ENCODE measurements at regions not wholly inside any gene's neighbourhood (a gene's known extent, or its start where the extent isn't known, plus 50 kb on each side); places are given as distances from the start of the nearest gene placed in this dataset.

DNA sequence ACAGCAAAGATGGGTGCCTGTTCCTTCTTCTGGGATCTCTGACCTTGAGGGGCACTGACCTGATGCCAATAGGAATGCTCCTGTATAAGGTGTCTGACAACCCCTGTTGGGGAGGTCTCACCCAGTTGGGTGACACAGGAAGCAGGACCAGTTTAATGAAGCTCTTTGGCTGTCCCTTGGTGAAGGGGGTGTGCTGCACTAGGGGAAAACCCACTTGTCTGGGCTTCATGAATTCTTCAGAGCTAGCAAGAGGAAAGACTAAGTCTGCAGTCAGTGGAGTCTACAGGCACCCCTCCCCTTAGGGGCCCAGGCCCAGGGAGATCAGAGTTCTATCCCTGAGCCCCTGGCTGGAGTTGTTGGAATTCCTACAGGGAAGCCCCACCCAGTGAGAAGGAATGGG lies 550.8 kb upstream of the CHAC2 start:
- Histone ChIP-seq H3K36me3 (no peaks in the 10 kb centered on the region), H3K9me3 (peaks cover 0 to 15% (median 0%) of the 10 kb centered on the region in 3 donors), H3K4me1 (no peaks in the 10 kb centered on the region), H3K4me3 (no peak overlapping the region), H3K27ac (no peak overlapping the region), H3K27me3 (no peaks in the 10 kb centered on the region)
- no peak for ATAC-seq
- TF ChIP-seq POLR2AphosphoS5 (IDR thresholded peaks at IDR 0.05), result no peak
- no peak for TF ChIP-seq EP300 (IDR thresholded peaks at IDR 0.05)
- no peak for TF ChIP-seq POLR2A (IDR thresholded peaks at IDR 0.05)
- TF ChIP-seq, protein P1, sequence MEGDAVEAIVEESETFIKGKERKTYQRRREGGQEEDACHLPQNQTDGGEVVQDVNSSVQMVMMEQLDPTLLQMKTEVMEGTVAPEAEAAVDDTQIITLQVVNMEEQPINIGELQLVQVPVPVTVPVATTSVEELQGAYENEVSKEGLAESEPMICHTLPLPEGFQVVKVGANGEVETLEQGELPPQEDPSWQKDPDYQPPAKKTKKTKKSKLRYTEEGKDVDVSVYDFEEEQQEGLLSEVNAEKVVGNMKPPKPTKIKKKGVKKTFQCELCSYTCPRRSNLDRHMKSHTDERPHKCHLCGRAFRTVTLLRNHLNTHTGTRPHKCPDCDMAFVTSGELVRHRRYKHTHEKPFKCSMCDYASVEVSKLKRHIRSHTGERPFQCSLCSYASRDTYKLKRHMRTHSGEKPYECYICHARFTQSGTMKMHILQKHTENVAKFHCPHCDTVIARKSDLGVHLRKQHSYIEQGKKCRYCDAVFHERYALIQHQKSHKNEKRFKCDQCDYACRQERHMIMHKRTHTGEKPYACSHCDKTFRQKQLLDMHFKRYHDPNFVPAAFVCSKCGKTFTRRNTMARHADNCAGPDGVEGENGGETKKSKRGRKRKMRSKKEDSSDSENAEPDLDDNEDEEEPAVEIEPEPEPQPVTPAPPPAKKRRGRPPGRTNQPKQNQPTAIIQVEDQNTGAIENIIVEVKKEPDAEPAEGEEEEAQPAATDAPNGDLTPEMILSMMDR (IDR thresholded peaks at IDR 0.05), result no peak

DNA sequence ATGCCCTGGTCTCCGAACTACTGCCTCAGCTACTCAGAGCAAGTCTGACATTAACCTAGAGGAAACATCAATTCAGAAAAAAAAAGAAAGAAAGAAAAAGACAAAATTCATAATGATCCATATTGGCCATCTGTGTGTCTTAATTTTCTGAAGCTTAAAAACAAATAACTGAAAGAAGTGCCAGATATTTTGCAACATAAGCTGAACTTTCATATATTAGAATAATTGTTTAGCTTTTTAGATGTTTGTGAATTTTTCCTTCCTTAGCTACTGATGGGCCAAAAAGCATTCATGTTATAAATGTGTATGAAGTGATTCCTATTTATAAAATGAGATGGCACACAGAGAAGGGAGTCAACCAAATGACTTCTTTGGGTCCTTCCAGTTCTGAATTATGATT lies 555.0 kb upstream of the CHAC2 start:
- ATAC-seq, result no peak
- Histone ChIP-seq H3K4me3 (no peak overlapping the region), H3K9me3 (peaks cover 0 to 15% (median 0%) of the 10 kb centered on the region in 3 donors), H3K4me1 (no peaks in the 10 kb centered on the region), H3K27me3 (no peaks in the 10 kb centered on the region), H3K27ac (no peak overlapping the region), H3K36me3 (no peaks in the 10 kb centered on the region)
- TF ChIP-seq POLR2A (IDR thresholded peaks at IDR 0.05), result no peak
- no peak for TF ChIP-seq POLR2AphosphoS5 (IDR thresholded peaks at IDR 0.05)
- TF ChIP-seq, protein P1 (IDR thresholded peaks at IDR 0.05), result no peak
- TF ChIP-seq EP300 (IDR thresholded peaks at IDR 0.05), result no peak
- WGBS, 2 donors (ENCODE audit: low coverage in 1 of 2), result 38 to 85% methylated on average over 1 of the region's 1 CpG

DNA sequence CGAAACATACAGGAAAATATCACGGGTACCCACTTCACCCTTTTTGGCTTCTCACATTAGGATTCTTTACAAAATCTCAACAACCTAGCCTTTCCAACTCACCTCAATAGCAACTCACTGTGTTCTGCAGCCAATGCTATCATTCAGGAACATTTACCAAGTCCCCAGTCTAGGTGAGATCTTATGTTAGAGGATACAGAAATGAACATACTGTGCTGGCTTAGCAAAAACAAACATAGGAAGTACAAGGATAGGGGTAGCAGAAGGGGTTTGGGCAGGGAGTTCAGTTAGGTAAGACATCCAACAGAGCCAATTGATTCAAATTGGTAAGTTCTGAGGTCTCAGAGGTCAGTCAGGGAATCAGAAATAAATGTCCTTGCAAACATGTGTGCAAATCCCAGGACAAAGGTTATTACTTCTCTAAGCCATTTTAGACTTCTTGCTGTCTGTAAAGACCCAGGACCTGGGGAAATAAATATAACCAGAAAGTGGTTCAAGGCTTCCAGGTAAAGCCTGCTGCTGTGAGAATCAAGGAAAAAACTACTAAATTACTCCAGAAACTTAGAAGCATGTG lies 556.3 kb upstream of the CHAC2 start:
- TF ChIP-seq, protein P1 (IDR thresholded peaks at IDR 0.05), result no peak
- TF ChIP-seq POLR2AphosphoS5 (IDR thresholded peaks at IDR 0.05) (no peak), POLR2A (IDR thresholded peaks at IDR 0.05) (no peak), EP300 (IDR thresholded peaks at IDR 0.05) (no peak)
- no peak overlapping the region for H3K4me3 ChIP-seq
- H3K27me3 ChIP-seq, result no peaks in the 10 kb centered on the region
- WGBS, 2 donors (ENCODE audit: low coverage in 1 of 2), result 96 to 100% methylated on average over 2 of the region's 2 CpGs
- H3K36me3 ChIP-seq, result no peaks in the 10 kb centered on the region
- no peaks in the 10 kb centered on the region for H3K4me1 ChIP-seq
- peaks cover 0 to 7% (median 0%) of the 10 kb centered on the region in 3 donors for H3K9me3 ChIP-seq
- no peak overlapping the region for H3K27ac ChIP-seq
- ATAC-seq, result no peak

DNA sequence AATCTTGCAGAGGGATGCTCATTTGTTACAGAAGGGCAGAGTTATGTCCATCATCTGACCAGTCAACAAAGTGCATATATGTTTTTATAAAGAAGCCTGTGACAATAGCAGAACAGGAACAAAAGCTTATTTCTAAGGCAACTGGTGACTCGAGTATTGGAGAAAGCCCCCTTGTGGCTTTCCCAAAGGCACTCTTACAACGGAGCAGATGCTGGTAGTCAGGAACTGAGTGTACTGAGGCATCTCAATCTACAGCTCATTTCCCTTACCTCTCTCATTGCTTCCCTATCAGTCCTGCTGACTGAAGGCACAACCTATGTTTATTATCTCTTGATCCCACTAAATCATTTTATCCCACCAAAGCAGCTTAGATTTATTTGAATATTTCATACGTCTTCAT lies 557.1 kb upstream of the CHAC2 start:
- no peak overlapping the region for H3K27ac ChIP-seq
- peaks cover 0 to 7% (median 0%) of the 10 kb centered on the region in 3 donors for H3K9me3 ChIP-seq
- no peaks in the 10 kb centered on the region for H3K36me3 ChIP-seq
- WGBS, 2 donors (ENCODE audit: low coverage in 1 of 2), result 47 to 66% methylated on average over 3 of the region's 3 CpGs
- no peak for ATAC-seq
- H3K4me1 ChIP-seq, result no peaks in the 10 kb centered on the region
- TF ChIP-seq POLR2A (IDR thresholded peaks at IDR 0.05), result no peak
- no peak for TF ChIP-seq POLR2AphosphoS5 (IDR thresholded peaks at IDR 0.05)
- TF ChIP-seq, protein P1 (IDR thresholded peaks at IDR 0.05), result no peak
- no peak for TF ChIP-seq EP300 (IDR thresholded peaks at IDR 0.05)
- H3K4me3 ChIP-seq, result no peak overlapping the region
- no peaks in the 10 kb centered on the region for H3K27me3 ChIP-seq

GRCh38 chr2:53209679-53210458 lies 557.7 kb upstream of the CHAC2 start:
- no peaks in the 10 kb centered on the region for H3K36me3 ChIP-seq
- TF ChIP-seq EP300 (IDR thresholded peaks at IDR 0.05), result no peak
- TF ChIP-seq, protein P1 (IDR thresholded peaks at IDR 0.05), result no peak
- no peak for TF ChIP-seq POLR2A (IDR thresholded peaks at IDR 0.05)
- H3K4me3 ChIP-seq, result no peak overlapping the region
- ATAC-seq, result no peak
- WGBS, 2 donors (ENCODE audit: low coverage in 1 of 2), result 35 to 43% methylated on average over 4 to 5 of the region's 5 CpGs
- H3K27me3 ChIP-seq, result no peaks in the 10 kb centered on the region
- no peak overlapping the region for H3K27ac ChIP-seq
- peaks cover 0 to 7% (median 0%) of the 10 kb centered on the region in 3 donors for H3K9me3 ChIP-seq
- no peaks in the 10 kb centered on the region for H3K4me1 ChIP-seq
